ENCODE measurements at regions not wholly inside any gene's neighbourhood (a gene's known extent, or its start where the extent isn't known, plus 50 kb on each side); places are given as distances from the start of the nearest gene placed in this dataset.

GRCh38 chr1:116232989-116233514 lies 121.9 kb downstream of the MAB21L3 start:
- DNase-seq: peak in 1 of 2 experiments; percentile 23

- no peak for DNase-seq
Observed at GRCh38 chr1:116234429-116234828, 123.2 kb downstream of the MAB21L3 start.

GRCh38 chr1:116239916-116240315 lies 128.7 kb downstream of the MAB21L3 start:
- DNase-seq: no peak

- DNase-seq: no peak
Observed at GRCh38 chr1:116242741-116243140, 130.3 kb upstream of the ATP1A1 start.

GRCh38 chr1:116243333-116244054 lies 129.6 kb upstream of the ATP1A1 start:
- peak; percentile 60 to 74 for DNase-seq

- DNase-seq: no peak
Observed at GRCh38 chr1:116246174-116246573, 126.9 kb upstream of the ATP1A1 start.

- DNase-seq: no peak
Observed at GRCh38 chr1:116252271-116252670, 120.8 kb upstream of the ATP1A1 start.

GRCh38 chr1:116252785-116253184 lies 120.3 kb upstream of the ATP1A1 start:
- no peak for DNase-seq

- DNase-seq: no peak
Observed at GRCh38 chr1:116253566-116254382, 119.3 kb upstream of the ATP1A1 start.

GRCh38 chr1:116254776-116255175 lies 118.3 kb upstream of the ATP1A1 start:
- DNase-seq: no peak

- DNase-seq: no peak
Observed at GRCh38 chr1:116255486-116256285, 117.4 kb upstream of the ATP1A1 start.

GRCh38 chr1:116256286-116256649 lies 116.8 kb upstream of the ATP1A1 start:
- no peak for DNase-seq

- no peak for DNase-seq
Observed at GRCh38 chr1:116256875-116257274, 116.2 kb upstream of the ATP1A1 start.

- no peak for DNase-seq
Observed at GRCh38 chr1:116257341-116257767, 115.7 kb upstream of the ATP1A1 start.

GRCh38 chr1:116257836-116258235 lies 115.2 kb upstream of the ATP1A1 start:
- no peak for DNase-seq

GRCh38 chr1:116258668-116259419 lies 114.2 kb upstream of the ATP1A1 start:
- no peak for DNase-seq

GRCh38 chr1:116259663-116260062 lies 113.4 kb upstream of the ATP1A1 start:
- DNase-seq: no peak

- no peak for DNase-seq
Observed at GRCh38 chr1:116260115-116260514, 112.9 kb upstream of the ATP1A1 start.

- DNase-seq: no peak
Observed at GRCh38 chr1:116260621-116261020, 112.4 kb upstream of the ATP1A1 start.

GRCh38 chr1:116261227-116261626 lies 111.8 kb upstream of the ATP1A1 start:
- DNase-seq: no peak

- DNase-seq: no peak
Observed at GRCh38 chr1:116262207-116262994, 110.6 kb upstream of the ATP1A1 start.

GRCh38 chr1:116262995-116263385 lies 110.1 kb upstream of the ATP1A1 start:
- DNase-seq: no peak

Measured in SHP77 (cell line).